ENCODE measurements at regions not wholly inside any gene's neighbourhood (a gene's known extent, or its start where the extent isn't known, plus 50 kb on each side); places are given as distances from the start of the nearest gene placed in this dataset.
"Not testable (repeated sequence)": the region's sequence is repeated elsewhere in the genome, so short reads cannot be mapped to it uniquely, and the experiment has no call there.

DNA sequence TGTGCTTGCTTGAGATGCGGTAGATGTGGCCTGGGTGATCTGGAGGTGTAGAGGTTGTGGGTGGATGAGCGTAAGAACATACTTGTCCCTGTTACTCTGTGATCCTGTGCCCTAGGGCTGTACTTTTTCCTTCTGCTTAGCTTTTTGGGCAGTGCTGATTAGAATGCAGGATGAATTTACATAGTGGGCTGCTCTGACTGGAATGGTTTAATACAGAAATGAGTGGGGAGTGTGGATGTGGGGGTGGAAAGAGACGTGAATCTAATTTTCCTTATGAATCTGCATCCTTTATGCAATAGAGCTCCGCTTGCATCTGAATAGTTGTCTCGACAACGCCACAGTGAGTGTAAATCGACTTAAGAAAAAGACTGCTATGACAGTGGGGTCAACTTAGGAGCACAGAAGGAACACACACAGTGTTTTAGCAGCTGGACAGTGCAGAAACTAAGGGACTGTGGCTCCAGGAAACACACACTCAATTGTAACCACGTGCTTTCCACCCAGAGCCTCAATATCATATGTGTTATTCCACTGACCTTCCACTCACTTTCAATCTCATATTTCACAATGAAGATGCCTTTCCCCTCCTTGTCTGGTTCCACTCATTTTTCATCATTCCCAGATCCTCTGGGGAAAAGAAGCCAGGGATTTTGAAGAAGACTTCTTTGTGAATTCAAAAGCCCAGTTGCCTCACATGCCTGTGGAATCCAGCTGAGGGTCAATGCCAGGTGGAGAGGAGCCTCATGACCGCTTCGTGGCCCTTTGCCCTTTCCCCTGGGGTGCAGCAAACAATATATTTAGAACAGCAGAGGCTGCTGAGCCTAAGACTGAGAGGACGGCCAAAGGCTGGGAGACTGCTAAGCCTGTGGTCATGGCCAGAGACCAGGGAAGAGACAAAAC is 91.4 kb downstream of the BMP15 start:
- not testable (repeated sequence) for TF ChIP-seq CTCF, POLR2A (IDR thresholded peaks at IDR 0.05)
